Left lung (tissue), 4 donors: ENCODE measurements at regions not wholly inside any gene's neighbourhood (a gene's known extent, or its start where the extent isn't known, plus 50 kb on each side); places are given as distances from the start of the nearest gene placed in this dataset.

ENCODE experiments used
- ATAC-seq: fragments of 200-7000 bp; cut with Tn5 transposase; one replicate; pipeline ENCODE4 v1.9.1; 2020; ENCODE audit warnings: moderate library complexity
- DNase-seq, 4 donors: peaks; one replicate each; pipeline ENCODE4 v3.0.0-alpha.2; 2013 to 2020
- H3K27ac ChIP-seq, 2 donors: fragments of 200-600 bp; sonication (generic) in 1 of 2; one replicate each; pipeline versions ENCODE4 v1.5.0 to v1.8.0; 2020 to 2021
- H3K27me3 ChIP-seq, 2 donors: fragments of 200-600 bp; sonication (generic) in 1 of 2; one replicate each; pipeline versions ENCODE4 v1.5.0 to v1.8.0; 2020 to 2021
- H3K36me3 ChIP-seq, 2 donors: fragments of 200-600 bp; sonication (generic) in 1 of 2; one replicate each; pipeline versions ENCODE4 v1.5.0 to v1.8.0; 2020 to 2021
- H3K4me1 ChIP-seq, 2 donors: fragments of 200-600 bp; one replicate each; pipeline ENCODE4 v1.8.0; 2021
- H3K4me3 ChIP-seq, 2 donors: fragments of 200-600 bp; sonication (generic) in 1 of 2; one replicate each; pipeline versions ENCODE4 v1.5.0 to v1.8.0; 2020 to 2021; ENCODE audit warnings: mild to moderate bottlenecking in 1 of 2
- H3K9me3 ChIP-seq, 2 donors: fragments of 200-600 bp; sonication (generic) in 1 of 2; one replicate each; pipeline versions ENCODE4 v1.5.0 to v1.8.0; 2020 to 2021
- CTCF ChIP-seq, 2 donors: fragments of 200-600 bp; sonication (generic) in 1 of 2; IDR thresholded peaks; one replicate each; pipeline versions ENCODE4 v1.5.0 to v1.8.0; 2021; ENCODE audit warnings: antibody characterized with exemption in 2 of 2
- intact Hi-C, 2 donors: fragments of 100-400 bp; cut with DNase I; formaldehyde crosslinking; loops; one replicate each; pipeline versions ENCODE4 v1.11.2 to v1.14.2; 2022
- donor health status: DM: no; HTN: yes; CAD: no.
- donor health status: DM: no; HTN: no; CAD: no.

- H3K27ac ChIP-seq = no peak overlapping the region
- peak in 1 of 4 donors; percentile 13 for DNase-seq
- H3K9me3 ChIP-seq = no peaks in the 10 kb centered on the region
- intact Hi-C loops = no loop called here
- H3K4me3 ChIP-seq = no peak overlapping the region
- no peaks in the 10 kb centered on the region for H3K36me3 ChIP-seq
- no peak for ATAC-seq
- H3K27me3 ChIP-seq = no peaks in the 10 kb centered on the region
- no peak for TF ChIP-seq CTCF (IDR thresholded peaks at IDR 0.05)
- H3K4me1 ChIP-seq = no peaks in the 10 kb centered on the region
Measured at GRCh38 chr18:60469387-60470100, 97.0 kb upstream of the MC4R start.

GRCh38 chr18:60471652-60472051, 99.1 kb upstream of the MC4R start:
- ATAC-seq = no peak
- intact Hi-C loops = no loop called here
- Histone ChIP-seq H3K4me3 (no peak overlapping the region), H3K4me1 (no peaks in the 10 kb centered on the region), H3K27me3 (no peaks in the 10 kb centered on the region), H3K27ac (no peak overlapping the region), H3K36me3 (no peaks in the 10 kb centered on the region), H3K9me3 (no peaks in the 10 kb centered on the region)
- TF ChIP-seq CTCF (IDR thresholded peaks at IDR 0.05) = no peak
- DNase-seq = no peak

- no peaks in the 10 kb centered on the region for H3K36me3 ChIP-seq
- no peaks in the 10 kb centered on the region for H3K27me3 ChIP-seq
- no peak for TF ChIP-seq CTCF (IDR thresholded peaks at IDR 0.05)
- DNase-seq (no peak), ATAC-seq (no peak)
- no peak overlapping the region for H3K27ac ChIP-seq
- intact Hi-C loops = no loop called here
- H3K4me3 ChIP-seq = no peak overlapping the region
- H3K9me3 ChIP-seq = no peaks in the 10 kb centered on the region
- no peaks in the 10 kb centered on the region for H3K4me1 ChIP-seq
Measured at GRCh38 chr18:60485201-60485600, 112.6 kb upstream of the MC4R start.

GRCh38 chr18:60493066-60493465, 120.5 kb upstream of the MC4R start:
- Histone ChIP-seq H3K4me3 (no peak overlapping the region), H3K9me3 (no peaks in the 10 kb centered on the region), H3K4me1 (no peaks in the 10 kb centered on the region), H3K27ac (no peak overlapping the region), H3K36me3 (no peaks in the 10 kb centered on the region), H3K27me3 (no peaks in the 10 kb centered on the region)
- intact Hi-C loops = no loop called here
- no peak for TF ChIP-seq CTCF (IDR thresholded peaks at IDR 0.05)
- DNase-seq (no peak), ATAC-seq (no peak)

GRCh38 chr18:60499675-60500074, 127.1 kb upstream of the MC4R start:
- H3K4me1 ChIP-seq = no peaks in the 10 kb centered on the region
- no peaks in the 10 kb centered on the region for H3K27me3 ChIP-seq
- no peaks in the 10 kb centered on the region for H3K36me3 ChIP-seq
- H3K27ac ChIP-seq = no peak overlapping the region
- no peak overlapping the region for H3K4me3 ChIP-seq
- TF ChIP-seq CTCF (IDR thresholded peaks at IDR 0.05) = no peak
- ATAC-seq = no peak
- intact Hi-C loops = no loop called here
- no peaks in the 10 kb centered on the region for H3K9me3 ChIP-seq
- no peak for DNase-seq
